Retinal pigment epithelial cell (primary cell): ENCODE measurements at regions not wholly inside any gene's neighbourhood (a gene's known extent, or its start where the extent isn't known, plus 50 kb on each side); places are given as distances from the start of the nearest gene placed in this dataset.

Experiments used
- DNase-seq: peaks from one replicate; pipeline ENCODE4 v3.0.0-alpha.2; 2010; ENCODE audit warnings: low read depth
- H3K4me3 ChIP-seq: 2 replicates; pipeline ENCODE4 v1.5.1; 2011; ENCODE audit warnings: mild to moderate bottlenecking, low read length, control low read depth, moderate library complexity
- CTCF ChIP-seq: conservative IDR thresholded peaks from 2 replicates; pipeline ENCODE4 v1.5.1; 2011; ENCODE audit warnings: low read depth, low read length, control low read depth, inconsistent platforms

- no peak overlapping the region for H3K4me3 ChIP-seq
- no peak for DNase-seq
- TF ChIP-seq CTCF: no peak
These were observed 1060.0 kb upstream of the MIR17HG start for GRCh38 chr13:90287521-90287920.

GRCh38 chr13:90293793-90294361 lies 1053.6 kb upstream of the MIR17HG start:
- no peak for TF ChIP-seq CTCF
- no peak for DNase-seq
- no peak overlapping the region for H3K4me3 ChIP-seq

- no peak for DNase-seq
- no peak overlapping the region for H3K4me3 ChIP-seq
- TF ChIP-seq CTCF: no peak
These were observed 1048.2 kb upstream of the MIR17HG start for GRCh38 chr13:90299238-90299637.

GRCh38 chr13:90300015-90300414 lies 1047.5 kb upstream of the MIR17HG start:
- DNase-seq: no peak
- TF ChIP-seq CTCF: no peak
- no peak overlapping the region for H3K4me3 ChIP-seq

- DNase-seq: peak; percentile 25
- TF ChIP-seq CTCF: no peak
These were observed 1045.4 kb upstream of the MIR17HG start for GRCh38 chr13:90302107-90302506.

GRCh38 chr13:90305796-90306195 lies 1041.7 kb upstream of the MIR17HG start:
- no peak for TF ChIP-seq CTCF
- DNase-seq: no peak
- no peak overlapping the region for H3K4me3 ChIP-seq

More at GRCh38 chr13:90302107-90302506, 1045.4 kb upstream of the MIR17HG start:
- H3K4me3 ChIP-seq: no peak overlapping the region

GRCh38 chr13:90307136-90307535 lies 1040.4 kb upstream of the MIR17HG start:
- TF ChIP-seq CTCF: no peak
- H3K4me3 ChIP-seq: no peak overlapping the region

More at GRCh38 chr13:90307136-90307535, 1040.4 kb upstream of the MIR17HG start:
- DNase-seq: no peak
